SK-N-SH (cell line): ENCODE measurements at regions not wholly inside any gene's neighbourhood (a gene's known extent, or its start where the extent isn't known, plus 50 kb on each side); places are given as distances from the start of the nearest gene placed in this dataset.

Experiments
- CTCF ChIA-PET: fragments of 300-600, 350-600 bp; formaldehyde crosslinking; extraction: SDS; loops from one replicate; lab custom pipeline; 2021; lab: Yijun Ruan, JAX
- POLR2A ChIA-PET: fragments of 350-600 bp; sonication (Branson Sonifier 250); formaldehyde crosslinking; extraction: SDS; loops from one replicate; lab custom pipeline; 2020; ENCODE audit warnings: antibody characterized with exemption, inconsistent platforms; lab: Yijun Ruan, JAX
- DNase-seq: peaks from one replicate; pipeline ENCODE4 v3.0.0; 2012
- H2AFZ ChIP-seq: fragments of 200-600 bp; sonication (generic); 2 replicates; pipeline ENCODE4 v1.8.1; 2016; ENCODE audit warnings: antibody characterized with exemption, mild to moderate bottlenecking, low read depth
- H3F3A ChIP-seq: fragments of 200-600 bp; sonication (generic); replicated peaks from 2 replicates; pipeline ENCODE3; 2016; ENCODE audit warnings: antibody characterized with exemption, mild to moderate bottlenecking; ENCODE audit not compliant: insufficient read depth
- H3K27ac ChIP-seq, 2 experiments: fragments of 200-500 bp in 1 of 2; fragments of 200-600 bp in 1 of 2; sonication (Bioruptor generic) in 1 of 2; sonication (generic), shearing (Covaris generic) in 1 of 2; 2 replicates each; pipeline versions ENCODE4 v1.5.1 to v1.6.1; 2014 to 2016; ENCODE audit warnings: low read depth in 2 of 2, inconsistent platforms in 1 of 2, low read length in 1 of 2, mild to moderate bottlenecking in 1 of 2, mixed read lengths in 1 of 2
- H3K27me3 ChIP-seq: fragments of 200-600 bp; sonication (generic), shearing (Covaris generic); 2 replicates; pipeline ENCODE4 v1.6.1; 2016; ENCODE audit warnings: mixed run types; ENCODE audit not compliant: insufficient read depth
- H3K36me3 ChIP-seq, 2 experiments: fragments of 200-500 bp in 1 of 2; fragments of 200-600 bp in 1 of 2; sonication (Bioruptor generic) in 1 of 2; sonication (generic) in 1 of 2; replicated peaks in 1 of 2; 2 replicates each; pipeline versions ENCODE3 to v1.5.1; 2014 to 2016; ENCODE audit warnings: low read length in 1 of 2, mild to moderate bottlenecking in 1 of 2; ENCODE audit not compliant: insufficient read depth in 2 of 2, control insufficient read depth in 1 of 2
- H3K4me1 ChIP-seq, 2 experiments: fragments of 200-500 bp in 1 of 2; fragments of 200-600 bp in 1 of 2; sonication (Bioruptor generic) in 1 of 2; sonication (generic), shearing (Covaris generic) in 1 of 2; 2 replicates each; pipeline versions ENCODE4 v1.5.1 to v1.6.1; 2014 to 2016; ENCODE audit warnings: low read depth in 1 of 2, low read length in 1 of 2, mixed run types in 1 of 2; ENCODE audit not compliant: insufficient read depth in 2 of 2, control insufficient read depth in 1 of 2
- H3K4me2 ChIP-seq: fragments of 200-600 bp; sonication (generic), shearing (Covaris generic); 2 replicates; pipeline ENCODE4 v1.6.1; 2017; ENCODE audit warnings: mixed run types
- H3K4me3 ChIP-seq, 2 experiments: fragments of 200-500 bp in 1 of 2; fragments of 200-600 bp in 1 of 2; sonication (Bioruptor generic) in 1 of 2; sonication (generic), shearing (Covaris generic) in 1 of 2; 2 replicates each; pipeline versions ENCODE4 v1.5.1 to v1.8.1; 2014 to 2016; ENCODE audit warnings: low read depth in 2 of 2, inconsistent platforms in 1 of 2, low read length in 1 of 2, mild to moderate bottlenecking in 1 of 2, mixed read lengths in 1 of 2, moderate library complexity in 1 of 2
- H3K79me2 ChIP-seq: fragments of 200-600 bp; sonication (generic); 2 replicates; pipeline ENCODE4 v1.8.1; 2017; ENCODE audit warnings: mild to moderate bottlenecking; ENCODE audit not compliant: insufficient read depth
- H3K9ac ChIP-seq: fragments of 200-600 bp; sonication (generic); 2 replicates; pipeline ENCODE4 v1.6.1; 2017; ENCODE audit warnings: mixed run types
- H3K9me2 ChIP-seq: fragments of 200-600 bp; sonication (generic); 2 replicates; pipeline ENCODE4 v1.6.1; 2017; ENCODE audit warnings: mixed run types
- H3K9me3 ChIP-seq: fragments of 200-600 bp; sonication (generic); 2 replicates; pipeline ENCODE4 v1.6.1; 2017; ENCODE audit warnings: mixed run types, mild to moderate bottlenecking, moderate library complexity
- H4K20me1 ChIP-seq: fragments of 200-600 bp; sonication (generic); 2 replicates; pipeline ENCODE4 v1.6.1; 2017; ENCODE audit warnings: mild to moderate bottlenecking, mixed run types; ENCODE audit not compliant: insufficient read depth
- GABPA ChIP-seq: IDR thresholded peaks from 2 replicates; pipeline ENCODE4 v1.4.0; 2012; ENCODE audit warnings: low read depth, mild to moderate bottlenecking
- MEF2A ChIP-seq: IDR thresholded peaks from 2 replicates; pipeline ENCODE4 v1.4.0; 2012; ENCODE audit warnings: low read depth, borderline replicate concordance
- RAD21 ChIP-seq: IDR thresholded peaks from 2 replicates; pipeline ENCODE4 v1.6.1; 2012; ENCODE audit warnings: mild to moderate bottlenecking, low read length
- RFX5 ChIP-seq: IDR thresholded peaks from 2 replicates; pipeline ENCODE4 v1.6.1; 2012; ENCODE audit warnings: mild to moderate bottlenecking, improper control_type of control experiment, low read length
- RXRA ChIP-seq: IDR thresholded peaks from 2 replicates; pipeline ENCODE4 v1.4.0; 2012; ENCODE audit warnings: low read depth, mild to moderate bottlenecking, borderline replicate concordance
- SMC3 ChIP-seq: IDR thresholded peaks from 2 replicates; pipeline ENCODE4 v1.6.1; 2012; ENCODE audit warnings: low read depth, low read length, improper control_type of control experiment
- TAF1 ChIP-seq: IDR thresholded peaks from 2 replicates; pipeline ENCODE4 v1.6.1; 2012; ENCODE audit warnings: low read depth, mild to moderate bottlenecking, low read length, moderate library complexity, borderline replicate concordance
- YY1 ChIP-seq: IDR thresholded peaks from 2 replicates; pipeline ENCODE4 v1.4.0; 2012; ENCODE audit warnings: low read depth, mild to moderate bottlenecking
- WGBS: methylation state at CpG from one replicate; pipeline ENCODE4 v1.1.6; 2017; ENCODE audit warnings: low lambda C conversion rate; 5-methylcytosine and 5-hydroxymethylcytosine counted together
- TF ChIP-seq, protein P1 (sequence below): IDR thresholded peaks from 2 replicates; pipeline ENCODE4 v1.4.0; 2012; ENCODE audit warnings: low read depth, borderline replicate concordance
- TF ChIP-seq, protein P2 (sequence below): fragments of 200-600 bp; sonication (generic); IDR thresholded peaks from 2 replicates; pipeline ENCODE4 v1.6.1; 2017; ENCODE audit warnings: antibody characterized with exemption, mild to moderate bottlenecking, moderate library complexity
- TF ChIP-seq, protein P3 (sequence below): fragments of 150-350 bp; IDR thresholded peaks from 2 replicates; pipeline ENCODE4 v1.6.1; 2017; ENCODE audit warnings: antibody characterized with exemption, low read length, low read depth, borderline replicate concordance
- TF ChIP-seq, protein P4 (sequence below): IDR thresholded peaks from 2 replicates; pipeline ENCODE4 v1.6.1; 2012; ENCODE audit warnings: mild to moderate bottlenecking, low read depth, low read length, moderate library complexity

DNA sequence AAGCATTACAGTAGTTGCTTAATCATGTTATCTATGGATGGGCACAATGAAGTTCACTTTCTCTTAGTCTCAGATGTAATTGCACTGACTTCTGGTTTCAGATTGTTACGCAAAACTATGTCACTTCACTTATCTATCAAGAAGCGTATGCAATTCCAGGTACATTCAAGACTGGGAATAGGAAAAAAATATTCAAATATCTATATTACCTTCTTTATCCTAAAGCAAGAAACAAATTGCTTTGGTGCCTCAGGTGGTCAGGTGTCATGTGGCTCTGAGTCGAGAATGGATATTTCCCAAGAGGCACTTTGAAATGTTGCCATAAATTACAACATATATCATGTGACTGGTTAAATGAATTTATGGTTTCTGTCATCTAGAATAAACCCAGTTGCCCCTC is 318.6 kb downstream of the SS18 start:
- ChIA-PET CTCF (no interaction called here), POLR2A (no interaction called here)
- Histone ChIP-seq H3K4me3 (no peak overlapping the region), H3K4me1 (no peaks in the 10 kb centered on the region), H2AFZ (no peak overlapping the region), H3K4me2 (no peak overlapping the region), H3K9me3 (no peaks in the 10 kb centered on the region), H4K20me1 (no peaks in the 10 kb centered on the region), H3K27ac (no peak overlapping the region), H3K27me3 (no peaks in the 10 kb centered on the region), H3K36me3 (no peaks in the 10 kb centered on the region), H3K9me2 (no peaks in the 10 kb centered on the region), H3K9ac (no peak overlapping the region), H3K79me2 (no peaks in the 10 kb centered on the region), H3F3A (no peaks in the 10 kb centered on the region)
- WGBS: 86% methylated on average over 3 of the region's 3 CpGs
- no peak for DNase-seq
- TF ChIP-seq RFX5 (no peak), RXRA (no peak), TAF1 (no peak), MEF2A (no peak)
- TF ChIP-seq, protein P1, sequence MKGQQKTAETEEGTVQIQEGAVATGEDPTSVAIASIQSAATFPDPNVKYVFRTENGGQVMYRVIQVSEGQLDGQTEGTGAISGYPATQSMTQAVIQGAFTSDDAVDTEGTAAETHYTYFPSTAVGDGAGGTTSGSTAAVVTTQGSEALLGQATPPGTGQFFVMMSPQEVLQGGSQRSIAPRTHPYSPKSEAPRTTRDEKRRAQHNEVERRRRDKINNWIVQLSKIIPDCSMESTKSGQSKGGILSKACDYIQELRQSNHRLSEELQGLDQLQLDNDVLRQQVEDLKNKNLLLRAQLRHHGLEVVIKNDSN: no peak
- TF ChIP-seq, protein P2, sequence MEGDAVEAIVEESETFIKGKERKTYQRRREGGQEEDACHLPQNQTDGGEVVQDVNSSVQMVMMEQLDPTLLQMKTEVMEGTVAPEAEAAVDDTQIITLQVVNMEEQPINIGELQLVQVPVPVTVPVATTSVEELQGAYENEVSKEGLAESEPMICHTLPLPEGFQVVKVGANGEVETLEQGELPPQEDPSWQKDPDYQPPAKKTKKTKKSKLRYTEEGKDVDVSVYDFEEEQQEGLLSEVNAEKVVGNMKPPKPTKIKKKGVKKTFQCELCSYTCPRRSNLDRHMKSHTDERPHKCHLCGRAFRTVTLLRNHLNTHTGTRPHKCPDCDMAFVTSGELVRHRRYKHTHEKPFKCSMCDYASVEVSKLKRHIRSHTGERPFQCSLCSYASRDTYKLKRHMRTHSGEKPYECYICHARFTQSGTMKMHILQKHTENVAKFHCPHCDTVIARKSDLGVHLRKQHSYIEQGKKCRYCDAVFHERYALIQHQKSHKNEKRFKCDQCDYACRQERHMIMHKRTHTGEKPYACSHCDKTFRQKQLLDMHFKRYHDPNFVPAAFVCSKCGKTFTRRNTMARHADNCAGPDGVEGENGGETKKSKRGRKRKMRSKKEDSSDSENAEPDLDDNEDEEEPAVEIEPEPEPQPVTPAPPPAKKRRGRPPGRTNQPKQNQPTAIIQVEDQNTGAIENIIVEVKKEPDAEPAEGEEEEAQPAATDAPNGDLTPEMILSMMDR: no peak
- TF ChIP-seq, protein P3, sequence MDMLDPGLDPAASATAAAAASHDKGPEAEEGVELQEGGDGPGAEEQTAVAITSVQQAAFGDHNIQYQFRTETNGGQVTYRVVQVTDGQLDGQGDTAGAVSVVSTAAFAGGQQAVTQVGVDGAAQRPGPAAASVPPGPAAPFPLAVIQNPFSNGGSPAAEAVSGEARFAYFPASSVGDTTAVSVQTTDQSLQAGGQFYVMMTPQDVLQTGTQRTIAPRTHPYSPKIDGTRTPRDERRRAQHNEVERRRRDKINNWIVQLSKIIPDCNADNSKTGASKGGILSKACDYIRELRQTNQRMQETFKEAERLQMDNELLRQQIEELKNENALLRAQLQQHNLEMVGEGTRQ: no peak

DNA sequence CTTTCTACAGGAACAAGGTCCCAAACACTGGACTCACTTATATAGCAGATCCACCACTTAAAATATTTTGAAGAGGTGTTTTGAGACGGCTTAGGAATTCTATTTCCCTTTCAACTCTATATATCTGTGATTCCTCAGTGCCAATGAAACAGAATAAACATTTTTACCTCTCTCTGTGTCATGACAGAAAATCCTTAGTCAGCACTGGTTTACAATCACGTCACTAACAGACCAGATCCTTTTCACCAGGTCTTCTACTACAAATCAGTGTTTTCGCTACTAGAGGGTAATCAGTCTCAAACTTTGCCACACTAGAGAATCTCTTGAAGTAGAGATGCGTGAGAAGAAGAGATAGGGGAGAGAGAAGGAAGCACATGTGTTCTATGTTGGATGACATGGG is 325.6 kb downstream of the SS18 start:
- CTCF ChIA-PET: no interaction called here
- no peaks in the 10 kb centered on the region for H3K9me2 ChIP-seq
- H3K4me2 ChIP-seq: no peak overlapping the region
- no peaks in the 10 kb centered on the region for H3K9me3 ChIP-seq
- H3K79me2 ChIP-seq: no peaks in the 10 kb centered on the region
- H3K4me3 ChIP-seq: no peak overlapping the region
- H3K4me1 ChIP-seq: no peaks in the 10 kb centered on the region
- no peaks in the 10 kb centered on the region for H3K36me3 ChIP-seq
- no peaks in the 10 kb centered on the region for H4K20me1 ChIP-seq
- POLR2A ChIA-PET: no interaction called here
- no peak overlapping the region for H3K9ac ChIP-seq
- H3K27ac ChIP-seq: no peak overlapping the region
- H3K27me3 ChIP-seq: no peaks in the 10 kb centered on the region
- WGBS: 62% methylated on average over 4 of the region's 4 CpGs
- no peak for TF ChIP-seq YY1
- no peak for TF ChIP-seq GABPA
- no peak for TF ChIP-seq RFX5
- no peak for TF ChIP-seq SMC3
- TF ChIP-seq, protein P4, sequence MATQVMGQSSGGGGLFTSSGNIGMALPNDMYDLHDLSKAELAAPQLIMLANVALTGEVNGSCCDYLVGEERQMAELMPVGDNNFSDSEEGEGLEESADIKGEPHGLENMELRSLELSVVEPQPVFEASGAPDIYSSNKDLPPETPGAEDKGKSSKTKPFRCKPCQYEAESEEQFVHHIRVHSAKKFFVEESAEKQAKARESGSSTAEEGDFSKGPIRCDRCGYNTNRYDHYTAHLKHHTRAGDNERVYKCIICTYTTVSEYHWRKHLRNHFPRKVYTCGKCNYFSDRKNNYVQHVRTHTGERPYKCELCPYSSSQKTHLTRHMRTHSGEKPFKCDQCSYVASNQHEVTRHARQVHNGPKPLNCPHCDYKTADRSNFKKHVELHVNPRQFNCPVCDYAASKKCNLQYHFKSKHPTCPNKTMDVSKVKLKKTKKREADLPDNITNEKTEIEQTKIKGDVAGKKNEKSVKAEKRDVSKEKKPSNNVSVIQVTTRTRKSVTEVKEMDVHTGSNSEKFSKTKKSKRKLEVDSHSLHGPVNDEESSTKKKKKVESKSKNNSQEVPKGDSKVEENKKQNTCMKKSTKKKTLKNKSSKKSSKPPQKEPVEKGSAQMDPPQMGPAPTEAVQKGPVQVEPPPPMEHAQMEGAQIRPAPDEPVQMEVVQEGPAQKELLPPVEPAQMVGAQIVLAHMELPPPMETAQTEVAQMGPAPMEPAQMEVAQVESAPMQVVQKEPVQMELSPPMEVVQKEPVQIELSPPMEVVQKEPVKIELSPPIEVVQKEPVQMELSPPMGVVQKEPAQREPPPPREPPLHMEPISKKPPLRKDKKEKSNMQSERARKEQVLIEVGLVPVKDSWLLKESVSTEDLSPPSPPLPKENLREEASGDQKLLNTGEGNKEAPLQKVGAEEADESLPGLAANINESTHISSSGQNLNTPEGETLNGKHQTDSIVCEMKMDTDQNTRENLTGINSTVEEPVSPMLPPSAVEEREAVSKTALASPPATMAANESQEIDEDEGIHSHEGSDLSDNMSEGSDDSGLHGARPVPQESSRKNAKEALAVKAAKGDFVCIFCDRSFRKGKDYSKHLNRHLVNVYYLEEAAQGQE: no peak
- TF ChIP-seq RAD21: no peak
- TF ChIP-seq, all 33 proteins: peak for 0
- Histone ChIP-seq H3F3A (no peaks in the 10 kb centered on the region), H2AFZ (no peak overlapping the region)
- DNase-seq: no peak
